GM12878 (cell line): ENCODE measurements at regions not wholly inside any gene's neighbourhood (a gene's known extent, or its start where the extent isn't known, plus 50 kb on each side); places are given as distances from the start of the nearest gene placed in this dataset.
A peak's percentile ranks its signal among the peaks of the same experiment; 100 is the strongest.

Experiments used
- ATAC-seq: fragments of 200-7000 bp; cut with Tn5 transposase; 3 replicates; pipeline ENCODE4 v1.9.1; 2020; ENCODE audit warnings: mild to moderate bottlenecking, moderate library complexity
- BruUV-seq: library from RNA; stranded (reverse); fragments of 400-500 nt; replicated peaks from 2 replicates; lab custom pipeline; 2021; lab: Mats Ljungman, UMichigan
- CTCF ChIA-PET: fragments of 300-600 bp; sonication (Branson Sonifier 250); formaldehyde crosslinking; extraction: SDS; loops from one replicate; lab custom pipeline; 2021; ENCODE audit warnings: inconsistent platforms; lab: Yijun Ruan, JAX
- POLR2A ChIA-PET: fragments of 350-600 bp; formaldehyde crosslinking; extraction: SDS; loops from one replicate; lab custom pipeline; 2021; ENCODE audit warnings: inconsistent platforms; lab: Charles Lee
- RAD21 ChIA-PET: fragments of 300-600 bp; sonication (Branson Sonifier 250); formaldehyde crosslinking; loops from one replicate; lab custom pipeline; 2023; ENCODE audit warnings: antibody characterized with exemption; ENCODE audit not compliant: unreplicated experiment; lab: Charles Lee
- SMC1A ChIA-PET: fragments of 300-600 bp; sonication (Branson Sonifier 250); formaldehyde crosslinking; loops from one replicate; lab custom pipeline; 2023; ENCODE audit not compliant: unreplicated experiment, uncharacterized antibody; lab: Charles Lee
- DNase-seq: peaks from one replicate; pipeline ENCODE4 v3.0.0-alpha.2; 2011; ENCODE audit warnings: low read depth, low spot score
- FAIRE-seq: peaks from 3 replicates; lab custom pipeline; 2011; peaks lifted over from hg19 to GRCh38; lab: Jason Lieb, UNC
- H2AFZ ChIP-seq: 2 replicates; pipeline ENCODE4 v1.6.0; 2011; ENCODE audit warnings: low read depth, low read length, control low read depth; ENCODE audit not compliant: control insufficient read depth
- H3K27ac ChIP-seq: 2 replicates; pipeline ENCODE4 v1.5.1; 2011; ENCODE audit warnings: control low read depth; ENCODE audit not compliant: control insufficient read depth, insufficient read depth
- H3K27me3 ChIP-seq, 2 experiments: replicated peaks in 1 of 2; 2 replicates each; pipeline versions ENCODE4 v1.6.0 to v1.6.1; 2011; ENCODE audit warnings: low read length in 1 of 2; ENCODE audit not compliant: control insufficient read depth in 2 of 2, insufficient read depth in 2 of 2
- H3K36me3 ChIP-seq, 2 experiments: 2 replicates each; pipeline ENCODE4 v1.5.1; 2011; ENCODE audit warnings: low read length in 1 of 2; ENCODE audit not compliant: control insufficient read depth in 2 of 2, insufficient read depth in 2 of 2
- H3K4me1 ChIP-seq: 2 replicates; pipeline ENCODE4 v1.6.1; 2011; ENCODE audit warnings: mild to moderate bottlenecking, low read length, moderate library complexity, mixed read lengths; ENCODE audit not compliant: control insufficient read depth, insufficient read depth
- H3K4me2 ChIP-seq: 2 replicates; pipeline ENCODE4 v1.6.0; 2011; ENCODE audit warnings: control low read depth; ENCODE audit not compliant: control insufficient read depth, insufficient read depth
- H3K4me3 ChIP-seq: fragments of 200-600 bp; sonication (generic); 2 replicates; pipeline ENCODE4 v1.5.1; 2016
- H3K79me2 ChIP-seq: 2 replicates; pipeline ENCODE4 v1.6.0; 2011; ENCODE audit warnings: low read length; ENCODE audit not compliant: control insufficient read depth, insufficient read depth
- H3K9ac ChIP-seq: 2 replicates; pipeline ENCODE4 v1.8.0; 2011; ENCODE audit warnings: low read length, control low read depth, mixed read lengths; ENCODE audit not compliant: control insufficient read depth, insufficient read depth
- H3K9me3 ChIP-seq: replicated peaks from 3 replicates; pipeline ENCODE4 v1.5.1; 2011; ENCODE audit warnings: mild to moderate bottlenecking, low read length; ENCODE audit not compliant: control insufficient read depth, insufficient read depth
- H4K20me1 ChIP-seq: 2 replicates; pipeline ENCODE4 v1.6.0; 2011; ENCODE audit not compliant: control insufficient read depth, insufficient read depth
- CBFB ChIP-seq: IDR thresholded peaks from 2 replicates; pipeline ENCODE4 v1.6.1; 2016; ENCODE audit warnings: antibody characterized with exemption, low read depth
- CREB1 ChIP-seq: IDR thresholded peaks from 2 replicates; pipeline ENCODE4 v1.6.1; 2012; ENCODE audit warnings: low read depth, mild to moderate bottlenecking, inconsistent platforms
- EP300 ChIP-seq, 2 experiments: fragments of 150-350 bp in 1 of 2; IDR thresholded peaks; 2 replicates each; pipeline ENCODE4 v1.6.1; 2011 to 2012; ENCODE audit warnings: low read depth in 2 of 2, low read length in 2 of 2, borderline replicate concordance in 1 of 2, improper control_type of control experiment in 1 of 2, inconsistent platforms in 1 of 2; ENCODE audit not compliant: control insufficient read depth in 1 of 2
- EZH2 ChIP-seq: IDR thresholded peaks from 2 replicates; pipeline ENCODE4 v1.6.1; 2012; ENCODE audit warnings: low read depth, mild to moderate bottlenecking, control low read depth, inconsistent platforms, low read length, borderline replicate concordance; ENCODE audit not compliant: control insufficient read depth
- MEF2B ChIP-seq: fragments of 450-650 bp; IDR thresholded peaks from 2 replicates; pipeline ENCODE4 v1.6.1; 2018; ENCODE audit warnings: mild to moderate bottlenecking, moderate library complexity; ENCODE audit not compliant: partially characterized antibody, poor library complexity, severe bottlenecking
- RAD21 ChIP-seq: IDR thresholded peaks from 2 replicates; pipeline ENCODE4 v1.6.1; 2011; ENCODE audit warnings: mild to moderate bottlenecking, low read depth, low read length, moderate library complexity; ENCODE audit not compliant: insufficient read depth
- SREBF2 ChIP-seq: IDR thresholded peaks from 2 replicates; pipeline ENCODE4 v1.6.1; 2012; ENCODE audit warnings: mild to moderate bottlenecking, low read length
- TCF12 ChIP-seq: IDR thresholded peaks from 2 replicates; pipeline ENCODE4 v1.6.1; 2011; ENCODE audit warnings: low read depth, mild to moderate bottlenecking, low read length
- ZSCAN29 ChIP-seq: fragments of 450-650 bp; IDR thresholded peaks from 2 replicates; pipeline ENCODE4 v1.6.1; 2017; ENCODE audit warnings: mild to moderate bottlenecking, moderate library complexity
- in situ Hi-C: fragments of 300-500 bp; cut with MboI; formaldehyde crosslinking; loops from 9 replicates; pipeline ENCODE4 v1.14.3; 2018; ENCODE audit warnings: mixed read lengths
- intact Hi-C: fragments of 100-400 bp; cut with micrococcal nuclease; formaldehyde crosslinking; loops from one replicate; pipeline ENCODE4 v1.14.2; 2022; ENCODE audit not compliant: unreplicated experiment
- TF ChIP-seq, protein P1 (sequence below): fragments of 450-650 bp; IDR thresholded peaks from 2 replicates; pipeline ENCODE4 v1.6.1; 2016; ENCODE audit warnings: mild to moderate bottlenecking
- TF ChIP-seq, protein P2 (sequence below): fragments of 150-350 bp; IDR thresholded peaks from 2 replicates; pipeline ENCODE4 v1.6.1; 2014; ENCODE audit warnings: mild to moderate bottlenecking, low read depth, low read length
- TF ChIP-seq, protein P3 (sequence below), 3 experiments: IDR thresholded peaks in 2 of 3; conservative IDR thresholded peaks in 1 of 3; 2 replicates each; pipeline ENCODE4 v1.5.1; 2011; ENCODE audit warnings: low read depth in 3 of 3, low read length in 3 of 3, mild to moderate bottlenecking in 3 of 3, control low read depth in 2 of 3, moderate library complexity in 2 of 3, inconsistent platforms in 1 of 3, mixed read lengths in 1 of 3; ENCODE audit not compliant: control insufficient read depth in 2 of 3, insufficient read depth in 1 of 3; ENCODE audit errors: extremely low read depth in 1 of 3

DNA sequence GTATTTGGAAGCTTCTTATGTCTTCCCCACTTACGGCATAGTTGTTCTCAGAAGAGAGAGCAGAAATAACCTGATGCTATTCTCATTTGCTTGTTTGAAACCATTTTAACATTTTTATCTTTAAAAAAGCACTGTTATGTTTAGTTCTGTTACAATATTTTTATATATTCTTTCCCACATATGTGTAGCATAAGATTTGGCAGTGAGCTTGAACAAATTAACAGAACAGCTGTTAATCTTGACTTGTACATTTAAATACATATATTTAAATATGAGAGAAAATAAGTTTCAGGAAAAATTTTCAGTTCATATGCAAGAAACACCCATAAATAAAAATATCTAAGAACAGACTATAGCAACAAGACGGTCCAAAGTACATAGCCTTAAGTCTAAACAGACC, 431.7 kb upstream of the IRAK1BP1 start (continued):
- TF ChIP-seq MEF2B (no peak), EP300 (IDR thresholded peaks at IDR 0.05; ENCODE audit: borderline replicate concordance in 1 of 2, control insufficient read depth in 1 of 2, low read depth in 2 of 2, low read length in 2 of 2) (no peak), EZH2 (no peak), TCF12 (no peak), SREBF2 (no peak), CBFB (no peak), ZSCAN29 (no peak)
- TF ChIP-seq, protein P1, sequence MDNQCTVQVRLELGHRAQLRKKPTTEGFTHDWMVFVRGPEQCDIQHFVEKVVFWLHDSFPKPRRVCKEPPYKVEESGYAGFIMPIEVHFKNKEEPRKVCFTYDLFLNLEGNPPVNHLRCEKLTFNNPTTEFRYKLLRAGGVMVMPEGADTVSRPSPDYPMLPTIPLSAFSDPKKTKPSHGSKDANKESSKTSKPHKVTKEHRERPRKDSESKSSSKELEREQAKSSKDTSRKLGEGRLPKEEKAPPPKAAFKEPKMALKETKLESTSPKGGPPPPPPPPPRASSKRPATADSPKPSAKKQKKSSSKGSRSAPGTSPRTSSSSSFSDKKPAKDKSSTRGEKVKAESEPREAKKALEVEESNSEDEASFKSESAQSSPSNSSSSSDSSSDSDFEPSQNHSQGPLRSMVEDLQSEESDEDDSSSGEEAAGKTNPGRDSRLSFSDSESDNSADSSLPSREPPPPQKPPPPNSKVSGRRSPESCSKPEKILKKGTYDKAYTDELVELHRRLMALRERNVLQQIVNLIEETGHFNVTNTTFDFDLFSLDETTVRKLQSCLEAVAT: no peak
- TF ChIP-seq, protein P2, sequence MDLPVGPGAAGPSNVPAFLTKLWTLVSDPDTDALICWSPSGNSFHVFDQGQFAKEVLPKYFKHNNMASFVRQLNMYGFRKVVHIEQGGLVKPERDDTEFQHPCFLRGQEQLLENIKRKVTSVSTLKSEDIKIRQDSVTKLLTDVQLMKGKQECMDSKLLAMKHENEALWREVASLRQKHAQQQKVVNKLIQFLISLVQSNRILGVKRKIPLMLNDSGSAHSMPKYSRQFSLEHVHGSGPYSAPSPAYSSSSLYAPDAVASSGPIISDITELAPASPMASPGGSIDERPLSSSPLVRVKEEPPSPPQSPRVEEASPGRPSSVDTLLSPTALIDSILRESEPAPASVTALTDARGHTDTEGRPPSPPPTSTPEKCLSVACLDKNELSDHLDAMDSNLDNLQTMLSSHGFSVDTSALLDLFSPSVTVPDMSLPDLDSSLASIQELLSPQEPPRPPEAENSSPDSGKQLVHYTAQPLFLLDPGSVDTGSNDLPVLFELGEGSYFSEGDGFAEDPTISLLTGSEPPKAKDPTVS: no peak

DNA sequence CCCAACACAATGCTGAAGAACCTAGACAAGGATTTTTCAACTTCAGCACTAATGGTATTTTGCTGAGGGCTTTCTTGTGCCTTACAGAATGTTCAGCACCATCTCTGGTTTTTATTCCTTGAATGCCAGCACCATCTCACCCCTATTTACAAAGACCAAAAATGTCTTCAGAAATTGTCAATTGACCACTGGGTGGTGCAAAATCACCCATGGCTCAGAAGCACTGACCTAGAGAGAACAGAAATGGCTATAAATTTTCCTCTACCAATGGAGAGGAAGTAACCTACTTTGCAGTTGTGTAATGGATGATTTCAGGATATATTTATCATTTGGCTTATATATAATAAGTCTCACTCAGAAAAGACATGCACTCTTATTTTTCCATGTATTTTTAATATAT, 431.0 kb upstream of the IRAK1BP1 start:
- intact Hi-C loops: no loop called here
- H3K27ac ChIP-seq: no peak overlapping the region
- H3K79me2 ChIP-seq: no peaks in the 10 kb centered on the region
- no peaks in the 10 kb centered on the region for H3K27me3 ChIP-seq
- peak; percentile 66 for ATAC-seq
- H3K4me2 ChIP-seq: no peak overlapping the region
- peak; percentile 22; the same call in 1 of the 2 replicates for TF ChIP-seq RAD21
- TF ChIP-seq, protein P3, sequence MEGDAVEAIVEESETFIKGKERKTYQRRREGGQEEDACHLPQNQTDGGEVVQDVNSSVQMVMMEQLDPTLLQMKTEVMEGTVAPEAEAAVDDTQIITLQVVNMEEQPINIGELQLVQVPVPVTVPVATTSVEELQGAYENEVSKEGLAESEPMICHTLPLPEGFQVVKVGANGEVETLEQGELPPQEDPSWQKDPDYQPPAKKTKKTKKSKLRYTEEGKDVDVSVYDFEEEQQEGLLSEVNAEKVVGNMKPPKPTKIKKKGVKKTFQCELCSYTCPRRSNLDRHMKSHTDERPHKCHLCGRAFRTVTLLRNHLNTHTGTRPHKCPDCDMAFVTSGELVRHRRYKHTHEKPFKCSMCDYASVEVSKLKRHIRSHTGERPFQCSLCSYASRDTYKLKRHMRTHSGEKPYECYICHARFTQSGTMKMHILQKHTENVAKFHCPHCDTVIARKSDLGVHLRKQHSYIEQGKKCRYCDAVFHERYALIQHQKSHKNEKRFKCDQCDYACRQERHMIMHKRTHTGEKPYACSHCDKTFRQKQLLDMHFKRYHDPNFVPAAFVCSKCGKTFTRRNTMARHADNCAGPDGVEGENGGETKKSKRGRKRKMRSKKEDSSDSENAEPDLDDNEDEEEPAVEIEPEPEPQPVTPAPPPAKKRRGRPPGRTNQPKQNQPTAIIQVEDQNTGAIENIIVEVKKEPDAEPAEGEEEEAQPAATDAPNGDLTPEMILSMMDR (IDR thresholded peaks at IDR 0.05 in 2 of 3, conservative IDR thresholded peaks at IDR 0.05 in 1 of 3; ENCODE audit: control insufficient read depth in 2 of 3, extremely low read depth in 1 of 3, insufficient read depth in 1 of 3, low read depth in 3 of 3, low read length in 3 of 3): peak in 1 of 3 experiments; percentile 15; a peak in 1 of 6 replicates
- no peak for TF ChIP-seq CREB1
- TF ChIP-seq, all 136 proteins: peak for 2
- Histone ChIP-seq H4K20me1 (no peaks in the 10 kb centered on the region), H3K9ac (no peak overlapping the region), H3K9me3 (no peaks in the 10 kb centered on the region), H3K4me3 (no peak overlapping the region), H2AFZ (no peak overlapping the region), H3K4me1 (no peaks in the 10 kb centered on the region), H3K36me3 (no peaks in the 10 kb centered on the region)
- RAD21 ChIA-PET: interaction anchor here (1.2 kb wide), 1 partner anchor 374 kb away, joined by 4 read pairs; no protein-coding TSS in a partner anchor
- POLR2A ChIA-PET: no interaction called here
- FAIRE-seq (no peak), DNase-seq (no peak)
- SMC1A ChIA-PET: no interaction called here
- BruUV-seq: no TSS peak
- CTCF ChIA-PET: interaction anchor here (1.0 to 1.3 kb wide), 2 partner anchors 255 to 374 kb away, joined by 3 to 4 read pairs; no protein-coding TSS in a partner anchor
- in situ Hi-C loops: no loop called here
